ENCODE measurements at regions not wholly inside any gene's neighbourhood (a gene's known extent, or its start where the extent isn't known, plus 50 kb on each side); places are given as distances from the start of the nearest gene placed in this dataset.

DNA sequence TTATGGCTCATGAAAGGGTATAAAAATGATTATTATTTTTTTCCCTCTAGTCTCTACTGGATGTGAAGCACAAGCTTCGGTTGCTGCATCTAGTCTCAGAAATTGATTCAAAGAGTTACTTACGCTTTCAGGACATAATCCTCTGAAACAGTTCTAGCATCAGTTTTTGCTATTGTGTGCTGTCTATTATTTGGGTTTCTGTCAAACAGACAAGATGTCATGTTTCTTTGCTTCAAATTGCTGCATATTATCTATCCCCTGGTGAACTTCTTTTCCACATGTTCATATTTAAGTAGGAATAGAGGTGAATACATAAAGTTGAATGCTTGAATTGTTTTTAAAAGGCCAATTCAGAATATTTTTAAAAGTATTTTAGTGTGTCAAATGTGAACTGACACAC, 161.6 kb upstream of the GBE1 start:
- TF ChIP-seq CTCF (IDR thresholded peaks at IDR 0.05): no peak
- no peak for TF ChIP-seq POLR2A (IDR thresholded peaks at IDR 0.05)

All from testis (tissue), 2 donors.